ENCODE measurements at regions not wholly inside any gene's neighbourhood (a gene's known extent, or its start where the extent isn't known, plus 50 kb on each side); places are given as distances from the start of the nearest gene placed in this dataset.

- Histone ChIP-seq H3K23me2 (ENCODE audit: insufficient read length, low read depth, low read length, poor library complexity, severe bottlenecking) (no peaks in the 10 kb centered on the region), H2AK5ac (ENCODE audit: insufficient read length, low read length) (no peak overlapping the region), H3K27ac (ENCODE audit: insufficient read length, low read depth, low read length) (no peak overlapping the region), H3K9me3 (ENCODE audit: control insufficient read depth, low read depth, low read length) (no peaks in the 10 kb centered on the region), H3K9ac (ENCODE audit: extremely low read depth, insufficient read length, low read length) (no peak overlapping the region), H2BK12ac (ENCODE audit: insufficient read length, low read depth, low read length) (no peak overlapping the region), H3T11ph (ENCODE audit: low read length) (no peak overlapping the region), H3K23ac (ENCODE audit: insufficient read length, low read depth, low read length) (no peak overlapping the region), H3K18ac (ENCODE audit: insufficient read length, low read depth, low read length) (no peak overlapping the region), H4K91ac (ENCODE audit: insufficient read length, low read depth, low read length) (no peak overlapping the region), H3K27me3 (ENCODE audit: insufficient read depth, low read length) (no peaks in the 10 kb centered on the region), H2BK15ac (ENCODE audit: low read depth, low read length) (no peak overlapping the region), H3K14ac (ENCODE audit: insufficient read depth, low read length) (no peak overlapping the region), H3K4me1 (ENCODE audit: insufficient read depth, low read length) (no peaks in the 10 kb centered on the region), H3K4me2 (ENCODE audit: insufficient read depth, insufficient read length, low read length) (no peak overlapping the region), H4K5ac (ENCODE audit: insufficient read length, low read depth, low read length) (no peak overlapping the region), H4K8ac (replicated peaks; ENCODE audit: insufficient read length, low read depth, low read length) (no peak overlapping the region), H3K4ac (ENCODE audit: low read depth, low read length) (no peak overlapping the region), H4K20me1 (ENCODE audit: control insufficient read depth, insufficient read depth, insufficient read length) (no peaks in the 10 kb centered on the region), H2BK5ac (ENCODE audit: insufficient read length, low read length) (no peak overlapping the region), H3K56ac (ENCODE audit: insufficient read length, low read depth, low read length) (no peak overlapping the region), H3K79me2 (ENCODE audit: insufficient read depth, low read length) (no peaks in the 10 kb centered on the region), H2BK120ac (ENCODE audit: low read depth, low read length, poor library complexity, severe bottlenecking) (no peak overlapping the region), H2AFZ (ENCODE audit: low read length) (no peak overlapping the region), H3K79me1 (ENCODE audit: insufficient read depth, low read depth, low read length, poor library complexity, severe bottlenecking) (no peaks in the 10 kb centered on the region), H2BK20ac (ENCODE audit: low read depth, low read length, poor library complexity, severe bottlenecking) (no peak overlapping the region)
- no CpG with 5 or more reads among the region's 4 CpGs for WGBS (ENCODE audit: extremely low coverage, insufficient read length, low lambda C conversion rate)
- no peak for TF ChIP-seq CTCF (conservative IDR thresholded peaks at IDR 0.05)
- H3K9me3 Mint-ChIP-seq, result no peaks in the 10 kb centered on the region; a peak in 1 of 5 replicates
- H3K4me1 Mint-ChIP-seq, result no peaks in the 10 kb centered on the region
- no peaks in the 10 kb centered on the region for H3K36me3 Mint-ChIP-seq (ENCODE audit: insufficient read depth in 1 of 3, low read depth in 3 of 3)
- DNase-seq, result no peak
- no peak overlapping the region for H3K27ac Mint-ChIP-seq
- no peaks in the 10 kb centered on the region; the same call in 1 of the 2 replicates for H3K27me3 Mint-ChIP-seq (ENCODE audit: low read depth)
- H3K4me3 Mint-ChIP-seq, result no peak overlapping the region
These were observed 564.0 kb downstream of the XPNPEP1 start for GRCh38 chr10:109359316-109359715.

Data from H9 (cell line).